SK-N-MC (cell line): ENCODE measurements at regions not wholly inside any gene's neighbourhood (a gene's known extent, or its start where the extent isn't known, plus 50 kb on each side); places are given as distances from the start of the nearest gene placed in this dataset.

ENCODE experiments used
- DNase-seq: peaks from one replicate; pipeline ENCODE4 v3.0.0-alpha.2; 2011; ENCODE audit warnings: low read depth, low spot score
- H3K27ac ChIP-seq: fragments of 200-600 bp; sonication (generic); 2 replicates; pipeline ENCODE4 v1.5.1; 2016; ENCODE audit warnings: mixed run types
- H3K36me3 ChIP-seq: fragments of 200-600 bp; sonication (generic); 2 replicates; pipeline ENCODE4 v1.6.1; 2017; ENCODE audit warnings: antibody characterized with exemption, low read length, mixed read lengths; ENCODE audit not compliant: insufficient read depth
- H3K4me3 ChIP-seq: fragments of 200-600 bp; sonication (generic); 2 replicates; pipeline ENCODE4 v1.5.1; 2016
- H3K9ac ChIP-seq: fragments of 200-600 bp; sonication (generic); 2 replicates; pipeline ENCODE4 v1.8.0; 2017; ENCODE audit warnings: mixed run types, mixed read lengths; ENCODE audit not compliant: insufficient read length
- H3K9me3 ChIP-seq: fragments of 200-600 bp; sonication (generic); 2 replicates; pipeline ENCODE4 v1.6.1; 2017; ENCODE audit warnings: low read depth, mild to moderate bottlenecking, antibody characterized with exemption, low read length, moderate library complexity, mixed read lengths
- EZH2 ChIP-seq: fragments of 200-600 bp; sonication (generic); IDR thresholded peaks from one replicate; pipeline ENCODE4 v1.6.1; 2017; ENCODE audit warnings: antibody characterized with exemption
- FOXP2 ChIP-seq: optimal IDR thresholded peaks from 2 replicates; pipeline ENCODE3; 2011; ENCODE audit warnings: mild to moderate bottlenecking, moderate library complexity; ENCODE audit not compliant: insufficient read depth; ENCODE audit errors: extremely low read length, control extremely low read depth
- POLR2AphosphoS5 ChIP-seq: IDR thresholded peaks from 2 replicates; pipeline ENCODE4 v1.6.1; 2012; ENCODE audit warnings: mild to moderate bottlenecking, low read depth, low read length, borderline replicate concordance

DNA sequence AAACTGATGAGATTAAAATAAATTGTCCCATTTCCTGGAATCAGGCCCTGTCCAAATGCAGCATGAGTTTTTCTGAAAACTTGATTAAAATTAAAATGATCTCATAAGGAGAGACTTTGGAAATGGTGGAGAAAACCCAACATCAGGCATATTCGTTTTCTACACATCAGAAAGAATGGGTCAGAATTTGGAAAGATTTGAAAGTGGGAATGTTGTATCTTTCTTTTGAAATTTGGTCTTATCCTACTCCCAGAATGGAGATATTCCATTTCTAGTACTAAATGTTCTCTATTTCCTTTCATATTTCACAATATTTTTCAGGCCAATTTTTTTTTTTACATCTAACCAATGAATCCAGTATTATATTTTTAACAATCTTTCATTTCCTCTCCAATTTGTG is 223.9 kb upstream of the RXFP2 start:
- Histone ChIP-seq H3K4me3 (no peak overlapping the region), H3K9ac (no peak overlapping the region), H3K27ac (no peak overlapping the region), H3K9me3 (no peaks in the 10 kb centered on the region), H3K36me3 (no peaks in the 10 kb centered on the region)
- TF ChIP-seq POLR2AphosphoS5: no peak
- no peak for TF ChIP-seq EZH2
- TF ChIP-seq FOXP2: no peak
- DNase-seq: no peak

DNA sequence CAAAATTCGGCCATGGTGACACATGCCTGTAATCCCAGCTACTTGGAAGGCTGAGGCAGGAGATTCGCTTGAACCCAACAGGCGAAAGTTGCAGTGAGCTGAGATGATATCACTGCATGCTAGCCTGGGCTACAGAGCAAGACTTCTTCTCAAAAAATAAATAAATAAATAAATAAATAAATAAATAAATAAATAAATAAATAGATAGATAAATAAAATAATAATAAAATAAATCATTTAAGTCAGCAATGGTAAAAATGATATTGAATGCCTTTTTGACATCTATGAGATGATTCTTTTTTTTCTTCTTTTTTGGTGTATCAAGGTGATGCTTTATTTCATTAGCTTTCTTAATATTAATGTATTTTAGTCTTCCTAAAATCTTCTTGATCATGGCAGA is 221.7 kb upstream of the RXFP2 start:
- TF ChIP-seq EZH2 (no peak), FOXP2 (no peak), POLR2AphosphoS5 (no peak)
- Histone ChIP-seq H3K27ac (no peak overlapping the region), H3K9ac (no peak overlapping the region), H3K36me3 (no peaks in the 10 kb centered on the region), H3K9me3 (no peaks in the 10 kb centered on the region), H3K4me3 (no peak overlapping the region)
- DNase-seq: no peak

DNA sequence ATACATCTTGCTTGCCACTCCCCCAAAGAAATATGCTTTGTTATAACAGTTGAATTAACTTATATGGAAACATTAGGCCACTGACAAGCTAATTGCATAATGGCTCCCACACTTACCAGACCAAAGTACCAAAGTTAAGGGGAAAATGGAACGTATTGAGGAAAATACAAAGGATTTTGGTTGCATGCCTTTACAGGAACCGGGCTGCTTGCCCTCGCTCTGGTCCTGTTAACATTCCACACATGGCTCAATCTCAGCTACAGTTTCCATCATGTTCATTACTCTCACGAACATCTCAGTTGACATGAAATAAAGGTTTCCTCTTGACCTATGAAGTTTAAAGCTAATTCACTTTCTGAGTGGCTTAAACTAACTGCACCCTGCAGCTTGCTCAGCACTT is 220.7 kb upstream of the RXFP2 start:
- Histone ChIP-seq H3K9me3 (no peaks in the 10 kb centered on the region), H3K36me3 (no peaks in the 10 kb centered on the region), H3K4me3 (no peak overlapping the region), H3K27ac (no peak overlapping the region), H3K9ac (no peak overlapping the region)
- TF ChIP-seq POLR2AphosphoS5: no peak
- no peak for DNase-seq

DNA sequence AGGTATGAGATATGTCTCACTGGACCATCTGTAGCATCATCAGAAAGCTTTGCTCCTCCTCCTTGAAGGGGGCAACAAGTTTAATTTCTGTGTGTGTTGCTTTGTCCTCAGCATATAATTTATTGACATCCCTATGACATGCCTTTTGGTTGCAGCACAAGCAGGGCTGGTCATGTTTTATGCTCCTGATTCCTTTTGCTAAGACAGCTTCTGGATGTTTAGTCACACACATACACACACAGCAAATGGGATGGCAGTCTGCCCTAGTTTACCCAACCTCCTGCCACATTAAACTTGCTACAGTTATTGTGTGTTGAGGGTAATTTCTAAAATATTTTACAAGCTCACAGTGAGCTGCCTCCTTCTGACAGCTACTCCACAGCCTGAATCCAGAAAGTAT is 217.9 kb upstream of the RXFP2 start:
- Histone ChIP-seq H3K9ac (no peak overlapping the region), H3K4me3 (no peak overlapping the region), H3K36me3 (no peaks in the 10 kb centered on the region), H3K27ac (no peak overlapping the region), H3K9me3 (no peaks in the 10 kb centered on the region)
- TF ChIP-seq POLR2AphosphoS5 (no peak), EZH2 (no peak), FOXP2 (no peak)
- no peak for DNase-seq

DNA sequence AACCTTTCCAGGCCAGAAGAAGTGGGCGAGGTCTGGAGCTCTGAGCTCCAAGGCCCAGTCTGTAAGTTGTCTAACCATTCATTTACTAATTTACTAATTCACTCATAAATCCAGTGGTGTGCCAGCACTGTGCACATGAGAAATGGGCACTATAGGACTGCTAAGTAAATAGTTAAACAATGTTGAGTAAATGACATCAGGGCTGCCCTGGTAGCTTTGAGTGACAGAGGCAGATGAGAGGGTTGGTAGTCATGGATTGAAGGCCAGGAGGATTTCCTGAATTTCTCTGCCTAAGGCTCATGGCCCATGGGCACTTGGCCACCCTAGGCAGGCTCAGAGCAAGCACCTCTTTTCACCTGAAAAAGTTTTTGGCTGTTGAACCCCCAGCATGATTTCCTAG is 216.9 kb upstream of the RXFP2 start:
- DNase-seq: no peak
- Histone ChIP-seq H3K9ac (no peak overlapping the region), H3K36me3 (no peaks in the 10 kb centered on the region), H3K4me3 (no peak overlapping the region), H3K9me3 (no peaks in the 10 kb centered on the region), H3K27ac (no peak overlapping the region)
- no peak for TF ChIP-seq POLR2AphosphoS5
- TF ChIP-seq EZH2: no peak
- no peak for TF ChIP-seq FOXP2

DNA sequence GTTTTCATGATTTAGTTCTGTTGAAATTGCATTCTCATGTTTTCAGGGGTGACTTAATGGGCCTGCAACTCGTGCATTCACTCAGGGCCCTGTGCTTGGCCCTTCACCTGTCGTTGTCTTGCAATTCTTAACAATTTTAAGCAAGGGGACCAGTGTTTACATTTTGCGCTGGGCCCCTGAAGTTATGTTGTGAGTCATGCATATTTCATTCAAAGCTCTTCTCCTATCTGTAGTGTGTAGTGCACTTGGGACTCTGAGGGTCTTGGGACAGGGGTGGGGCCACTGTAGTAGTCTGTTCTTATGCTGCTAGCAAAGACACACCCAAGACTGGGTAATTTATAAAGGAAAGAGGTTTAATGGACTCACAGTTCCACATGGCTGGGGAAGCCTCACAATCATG is 211.2 kb upstream of the RXFP2 start:
- Histone ChIP-seq H3K36me3 (no peaks in the 10 kb centered on the region), H3K9me3 (no peaks in the 10 kb centered on the region), H3K27ac (no peak overlapping the region), H3K4me3 (no peak overlapping the region), H3K9ac (no peak overlapping the region)
- DNase-seq: no peak
- TF ChIP-seq FOXP2 (no peak), EZH2 (no peak), POLR2AphosphoS5 (no peak)

DNA sequence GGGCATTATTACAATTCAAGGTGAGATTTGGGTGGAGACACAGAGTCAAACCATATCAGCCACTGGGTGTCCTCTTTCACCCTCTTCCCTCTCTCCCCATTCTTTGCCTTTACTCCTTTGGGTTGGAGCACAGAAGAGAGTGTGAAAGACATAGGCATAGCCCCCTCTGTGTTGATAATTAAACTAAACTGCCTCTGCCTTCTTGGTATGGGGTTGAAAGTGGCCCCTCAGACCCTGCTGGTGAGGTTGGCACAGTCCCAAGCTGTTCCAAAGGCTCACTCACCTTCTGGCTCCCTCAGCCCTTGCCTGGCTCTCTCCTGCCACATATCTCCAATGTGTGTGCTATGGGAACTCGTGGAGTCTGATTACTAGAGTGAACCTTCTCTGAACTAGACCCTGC is 210.6 kb upstream of the RXFP2 start:
- no peak overlapping the region for H3K9ac ChIP-seq
- DNase-seq: no peak
- no peak overlapping the region for H3K4me3 ChIP-seq
- no peaks in the 10 kb centered on the region for H3K36me3 ChIP-seq
- H3K27ac ChIP-seq: no peak overlapping the region
- H3K9me3 ChIP-seq: no peaks in the 10 kb centered on the region
- TF ChIP-seq EZH2: no peak
- no peak for TF ChIP-seq FOXP2
- no peak for TF ChIP-seq POLR2AphosphoS5

DNA sequence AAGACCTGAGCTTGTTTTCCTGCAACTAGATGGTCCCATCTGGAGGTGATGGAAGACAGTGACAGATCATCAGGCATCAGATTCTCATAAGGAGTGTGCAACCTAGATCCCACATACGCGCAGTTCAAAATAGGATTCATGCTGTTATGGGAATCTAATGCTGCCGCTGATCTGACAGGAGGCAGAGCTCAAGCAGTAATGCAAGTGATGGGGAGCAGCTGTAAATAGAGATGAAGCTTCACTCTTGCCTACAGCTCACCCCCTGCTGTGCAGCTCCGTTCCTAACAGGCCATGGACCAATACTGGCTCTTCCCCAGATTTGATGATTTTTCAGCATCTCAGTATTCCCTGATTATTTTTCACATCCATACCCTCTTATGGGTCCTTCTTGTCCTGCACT is 208.4 kb upstream of the RXFP2 start:
- H3K27ac ChIP-seq: no peak overlapping the region
- H3K36me3 ChIP-seq: no peaks in the 10 kb centered on the region
- H3K9ac ChIP-seq: no peak overlapping the region
- H3K9me3 ChIP-seq: no peaks in the 10 kb centered on the region
- no peak for DNase-seq
- no peak for TF ChIP-seq FOXP2
- TF ChIP-seq EZH2: no peak
- no peak for TF ChIP-seq POLR2AphosphoS5
- no peak overlapping the region for H3K4me3 ChIP-seq

DNA sequence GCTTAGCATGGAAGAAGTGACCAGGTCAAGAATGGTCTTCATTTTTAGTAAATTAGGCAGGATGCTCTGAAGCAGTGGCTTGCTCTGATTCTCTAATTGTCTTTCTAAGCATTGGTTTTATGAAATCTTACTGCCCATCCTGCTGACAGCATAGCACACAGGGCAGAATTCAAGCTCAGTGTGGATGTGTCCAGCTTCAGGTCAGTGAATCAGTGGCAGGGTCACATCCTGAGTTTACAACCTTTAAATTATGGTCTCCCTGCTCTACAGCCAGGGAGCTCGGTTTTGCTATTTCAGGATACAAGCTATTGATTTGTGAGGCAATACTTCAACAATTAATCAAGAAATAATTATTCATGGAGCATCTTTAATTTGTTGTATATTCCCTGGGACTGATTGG is 202.3 kb upstream of the RXFP2 start:
- DNase-seq: no peak
- H3K36me3 ChIP-seq: no peaks in the 10 kb centered on the region
- no peak overlapping the region for H3K4me3 ChIP-seq
- TF ChIP-seq FOXP2: no peak
- no peak for TF ChIP-seq POLR2AphosphoS5
- TF ChIP-seq EZH2: no peak
- no peaks in the 10 kb centered on the region for H3K9me3 ChIP-seq
- H3K9ac ChIP-seq: no peak overlapping the region
- no peak overlapping the region for H3K27ac ChIP-seq
